ENCODE measurements at regions not wholly inside any gene's neighbourhood (a gene's known extent, or its start where the extent isn't known, plus 50 kb on each side); places are given as distances from the start of the nearest gene placed in this dataset.

DNA sequence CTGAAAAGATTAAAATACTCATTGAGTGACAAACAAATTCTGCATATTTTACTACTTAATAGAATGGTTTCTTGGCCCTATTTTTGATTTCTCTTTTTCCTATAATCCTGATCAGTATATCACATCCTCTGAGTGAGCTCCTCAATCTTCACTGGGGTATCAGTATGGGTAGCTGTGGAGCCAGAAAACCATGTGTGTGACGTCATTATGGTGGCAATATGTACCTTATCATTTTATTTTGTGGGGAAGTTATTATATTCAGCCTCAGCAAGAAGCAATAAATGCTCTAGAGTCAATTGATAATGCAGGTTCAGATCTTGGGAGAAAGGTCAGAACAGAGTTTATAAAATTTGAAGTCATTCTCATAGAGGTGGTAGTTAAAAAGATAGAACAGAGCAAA lies 1135.7 kb upstream of the CADM2 start:
- no peak for TF ChIP-seq CTCF (IDR thresholded peaks at IDR 0.05; ENCODE audit: unreplicated experiment)
- no peak for DNase-seq (ENCODE audit: unreplicated experiment)
- H3K27ac Mint-ChIP-seq (ENCODE audit: low read depth, unreplicated experiment) = no peak overlapping the region
- H3K27me3 Mint-ChIP-seq (ENCODE audit: insufficient read depth, unreplicated experiment) = no peaks in the 10 kb centered on the region
- H3K4me3 Mint-ChIP-seq (ENCODE audit: unreplicated experiment) = no peak overlapping the region
- no peaks in the 10 kb centered on the region for H3K36me3 Mint-ChIP-seq (ENCODE audit: insufficient read depth, unreplicated experiment)
- H3K9me3 Mint-ChIP-seq (ENCODE audit: unreplicated experiment) = no peaks in the 10 kb centered on the region
- intact Hi-C loops (cut with micrococcal nuclease) = no loop called here
- POLR2A ChIA-PET = no interaction called here
- CTCF ChIA-PET = interaction anchor here (0.6 kb wide), 1 partner anchor 10 kb away, joined by 3 read pairs; no protein-coding TSS in a partner anchor
- no peaks in the 10 kb centered on the region for H3K4me1 Mint-ChIP-seq (ENCODE audit: insufficient read depth, unreplicated experiment)
- no TSS peak for BruUV-seq (replicated peaks)

DNA sequence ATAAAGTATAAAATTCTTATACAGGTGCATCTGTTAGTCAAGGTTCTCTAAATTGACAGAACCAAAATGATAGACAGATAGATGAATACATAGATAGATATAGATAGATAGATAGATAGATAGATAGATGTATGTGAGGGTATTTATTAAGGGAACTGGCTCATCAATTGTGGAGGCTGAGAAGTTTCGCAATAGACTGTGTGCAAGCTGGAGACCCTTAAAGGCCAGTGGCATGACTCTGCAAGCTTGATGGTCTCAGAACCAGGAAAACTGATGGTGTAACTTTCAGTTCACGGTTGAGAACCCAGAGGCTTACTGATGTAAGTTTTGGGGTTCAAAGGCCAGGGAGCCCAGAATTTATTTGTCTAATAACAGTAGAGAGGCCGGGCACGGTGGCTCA lies 1123.7 kb upstream of the CADM2 start:
- ChIA-PET POLR2A (interaction anchor here (0.6 kb wide), 1 partner anchor 11 kb away, joined by 4 read pairs; no protein-coding TSS in a partner anchor), CTCF (no interaction called here)
- peaks cover 13% of the 10 kb centered on the region for H3K9me3 Mint-ChIP-seq (ENCODE audit: unreplicated experiment)
- H3K4me1 Mint-ChIP-seq (ENCODE audit: insufficient read depth, unreplicated experiment) = no peaks in the 10 kb centered on the region
- no peaks in the 10 kb centered on the region for H3K27me3 Mint-ChIP-seq (ENCODE audit: insufficient read depth, unreplicated experiment)
- DNase-seq (ENCODE audit: unreplicated experiment) = no peak
- BruUV-seq (replicated peaks) = no TSS peak
- no peak overlapping the region for H3K4me3 Mint-ChIP-seq (ENCODE audit: unreplicated experiment)
- H3K27ac Mint-ChIP-seq (ENCODE audit: low read depth, unreplicated experiment) = no peak overlapping the region
- intact Hi-C loops (cut with micrococcal nuclease) = no loop called here
- no peak for TF ChIP-seq CTCF (IDR thresholded peaks at IDR 0.05; ENCODE audit: unreplicated experiment)
- H3K36me3 Mint-ChIP-seq (ENCODE audit: insufficient read depth, unreplicated experiment) = no peaks in the 10 kb centered on the region

GRCh38 chr3:83842511-83842910 lies 1116.3 kb upstream of the CADM2 start:
- Mint-ChIP-seq H3K9me3 (ENCODE audit: unreplicated experiment) (no peaks in the 10 kb centered on the region), H3K27ac (ENCODE audit: low read depth, unreplicated experiment) (no peak overlapping the region), H3K4me1 (ENCODE audit: insufficient read depth, unreplicated experiment) (no peaks in the 10 kb centered on the region), H3K4me3 (ENCODE audit: unreplicated experiment) (no peak overlapping the region), H3K36me3 (ENCODE audit: insufficient read depth, unreplicated experiment) (no peaks in the 10 kb centered on the region), H3K27me3 (ENCODE audit: insufficient read depth, unreplicated experiment) (no peaks in the 10 kb centered on the region)
- no peak for TF ChIP-seq CTCF (IDR thresholded peaks at IDR 0.05; ENCODE audit: unreplicated experiment)
- ChIA-PET CTCF (no interaction called here), POLR2A (interaction anchor here (0.8 kb wide), 1 partner anchor 1342 kb away, joined by 3 read pairs; no protein-coding TSS in a partner anchor)
- intact Hi-C loops (cut with micrococcal nuclease) = no loop called here
- BruUV-seq (replicated peaks) = no TSS peak
- no peak for DNase-seq (ENCODE audit: unreplicated experiment)

GRCh38 chr3:83843716-83844115 lies 1115.1 kb upstream of the CADM2 start:
- DNase-seq (ENCODE audit: unreplicated experiment) = no peak
- Mint-ChIP-seq H3K27ac (ENCODE audit: low read depth, unreplicated experiment) (no peak overlapping the region), H3K4me3 (ENCODE audit: unreplicated experiment) (no peak overlapping the region), H3K27me3 (ENCODE audit: insufficient read depth, unreplicated experiment) (no peaks in the 10 kb centered on the region), H3K4me1 (ENCODE audit: insufficient read depth, unreplicated experiment) (no peaks in the 10 kb centered on the region), H3K36me3 (ENCODE audit: insufficient read depth, unreplicated experiment) (no peaks in the 10 kb centered on the region), H3K9me3 (ENCODE audit: unreplicated experiment) (no peaks in the 10 kb centered on the region)
- intact Hi-C loops (cut with micrococcal nuclease) = no loop called here
- TF ChIP-seq CTCF (IDR thresholded peaks at IDR 0.05; ENCODE audit: unreplicated experiment) = no peak
- ChIA-PET CTCF (no interaction called here), POLR2A (no interaction called here)
- no TSS peak for BruUV-seq (replicated peaks)

All from MCF 10A (cell line).